GM18909 (cell line): ENCODE measurements at regions not wholly inside any gene's neighbourhood (a gene's known extent, or its start where the extent isn't known, plus 50 kb on each side); places are given as distances from the start of the nearest gene placed in this dataset.

ENCODE experiments used
- ATAC-seq: cut with Tn5 transposase; IDR thresholded peaks from one replicate; pipeline ENCODE4 v1.9.1; 2021; ENCODE audit warnings: mild to moderate bottlenecking; ENCODE audit not compliant: unreplicated experiment, poor library complexity

GRCh38 chr12:115767916-115768315 lies 509.6 kb downstream of the MED13L start:
- ATAC-seq = no peak

GRCh38 chr12:115763982-115764621 lies 513.4 kb downstream of the MED13L start:
- ATAC-seq = no peak

- ATAC-seq = no peak
Measured at GRCh38 chr12:115763376-115763775, 514.1 kb downstream of the MED13L start.

- ATAC-seq = no peak
Measured at GRCh38 chr12:115762936-115763335, 514.6 kb downstream of the MED13L start.

GRCh38 chr12:115761784-115762183 lies 515.7 kb downstream of the MED13L start:
- ATAC-seq = no peak

GRCh38 chr12:115760231-115760630 lies 517.3 kb downstream of the MED13L start:
- no peak for ATAC-seq

- no peak for ATAC-seq
Measured at GRCh38 chr12:115758877-115759620, 518.4 kb downstream of the MED13L start.

GRCh38 chr12:115758183-115758582 lies 519.3 kb downstream of the MED13L start:
- no peak for ATAC-seq

- ATAC-seq = no peak
Measured at GRCh38 chr12:115756804-115757203, 520.7 kb downstream of the MED13L start.

- no peak for ATAC-seq
Measured at GRCh38 chr12:115756271-115756670, 521.2 kb downstream of the MED13L start.

- no peak for ATAC-seq
Measured at GRCh38 chr12:115755725-115756085, 521.8 kb downstream of the MED13L start.

- ATAC-seq = no peak
Measured at GRCh38 chr12:115755061-115755724, 522.3 kb downstream of the MED13L start.

- ATAC-seq = no peak
Measured at GRCh38 chr12:115752913-115753726, 524.4 kb downstream of the MED13L start.

- ATAC-seq = no peak
Measured at GRCh38 chr12:115752156-115752555, 525.3 kb downstream of the MED13L start.

GRCh38 chr12:115750340-115750739 lies 527.2 kb downstream of the MED13L start:
- ATAC-seq = no peak

GRCh38 chr12:115749071-115749841 lies 528.2 kb downstream of the MED13L start:
- ATAC-seq = no peak

- no peak for ATAC-seq
Measured at GRCh38 chr12:115740586-115741155, 536.8 kb downstream of the MED13L start.

- no peak for ATAC-seq
Measured at GRCh38 chr12:115737895-115738294, 539.6 kb downstream of the MED13L start.

GRCh38 chr12:115736360-115736759 lies 541.1 kb downstream of the MED13L start:
- ATAC-seq = no peak
